Stomach (tissue), 8 donors: ENCODE measurements at regions not wholly inside any gene's neighbourhood (a gene's known extent, or its start where the extent isn't known, plus 50 kb on each side); places are given as distances from the start of the nearest gene placed in this dataset.
A peak's percentile ranks its signal among the peaks of the same experiment; 100 is the strongest.

Experiments used
- DNase-seq, 2 donors: peaks; one replicate each; pipeline versions ENCODE4 v3.0.0 to v3.0.0-alpha.2; 2013 to 2019
- H3K27ac ChIP-seq, 5 donors: fragments of 200-600 bp in 4 of 5; sonication (generic) in 4 of 5; one replicate each; pipeline ENCODE4 v1.5.1; 2013 to 2019; ENCODE audit warnings: mild to moderate bottlenecking in 1 of 5, moderate library complexity in 1 of 5
- H3K27me3 ChIP-seq, 3 donors: fragments of 200-600 bp; sonication (generic); one replicate each; pipeline ENCODE4 v1.5.1; 2017 to 2019; ENCODE audit warnings: mixed run types in 1 of 3
- H3K36me3 ChIP-seq, 4 donors: fragments of 200-600 bp; sonication (generic); 1 replicate in 3 of 4; 2 replicates in 1 of 4; pipeline ENCODE4 v1.5.1; 2016 to 2019
- H3K4me1 ChIP-seq, 4 donors: fragments of 200-600 bp; sonication (generic); one replicate each; pipeline ENCODE4 v1.5.1; 2016 to 2019
- H3K4me3 ChIP-seq, 4 donors: fragments of 200-600 bp; sonication (generic) in 3 of 4; one replicate each; pipeline ENCODE4 v1.5.1; 2016 to 2019; ENCODE audit warnings: mild to moderate bottlenecking in 1 of 4
- H3K9me3 ChIP-seq, 4 donors: fragments of 200-600 bp; sonication (generic); one replicate each; pipeline ENCODE4 v1.5.1; 2016 to 2019
- CTCF ChIP-seq, 7 experiments: fragments of 450-650 bp in 4 of 7; fragments of 200-600 bp in 3 of 7; sonication (generic) in 3 of 7; IDR thresholded peaks; one replicate each; pipeline ENCODE4 v1.5.1; 2016 to 2019; ENCODE audit warnings: antibody characterized with exemption in 7 of 7, control low read depth in 2 of 7, mild to moderate bottlenecking in 1 of 7
- EP300 ChIP-seq: sonication (generic); formaldehyde crosslinking; IDR thresholded peaks from one replicate; pipeline ENCODE4 v1.6.1; 2017; ENCODE audit warnings: antibody characterized with exemption
- POLR2A ChIP-seq, 4 donors: fragments of 450-650 bp; IDR thresholded peaks; one replicate each; pipeline ENCODE4 v1.6.1; 2016; ENCODE audit warnings: antibody characterized with exemption in 4 of 4, control low read depth in 2 of 4, mild to moderate bottlenecking in 1 of 4, moderate library complexity in 1 of 4
- POLR2AphosphoS5 ChIP-seq, 3 donors: sonication (generic); formaldehyde crosslinking; IDR thresholded peaks; one replicate each; pipeline ENCODE4 v1.6.1; 2016; ENCODE audit warnings: antibody characterized with exemption in 3 of 3
- WGBS, 5 donors: extraction: QIAGEN DNeasy Blood & Tissue Kit in 3 of 5; methylation state at CpG; one replicate each; pipeline versions ENCODE4 v1.1.5 to v1.1.7; 2013 to 2018; 5-methylcytosine and 5-hydroxymethylcytosine counted together
- intact Hi-C: fragments of 100-400 bp; cut with DNase I; formaldehyde crosslinking; loops from one replicate; pipeline ENCODE4 v1.15.1; 2023; ENCODE audit warnings: low total_unique reads
- donor health status: healthy with polysubstance abuse.
- donor health status: Bipolar disorder and iron deficiency.
- donor health status: healthy.

DNA sequence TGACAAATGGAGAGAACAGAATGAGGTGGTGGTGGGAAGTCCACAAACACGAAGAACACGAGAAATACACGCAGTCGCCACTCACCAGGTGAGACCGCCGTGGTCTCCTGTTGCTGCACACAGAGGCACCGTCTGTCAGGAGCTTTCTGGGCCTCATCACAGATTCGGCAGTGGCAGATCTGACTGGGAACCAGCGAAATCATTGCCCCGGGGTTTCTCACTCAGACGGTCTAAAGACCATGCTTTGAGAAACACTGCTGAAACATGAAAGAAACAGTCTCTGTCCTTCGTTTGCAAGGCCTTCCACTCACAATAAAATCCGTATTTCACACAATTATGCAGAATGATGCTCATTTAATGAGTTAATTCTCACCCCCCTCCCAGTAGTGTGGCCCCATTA lies 130.9 kb upstream of the AFDN start:
- 90 to 95% (median 94%) methylated on average over 13 of the region's 13 CpGs for WGBS, 5 donors

DNA sequence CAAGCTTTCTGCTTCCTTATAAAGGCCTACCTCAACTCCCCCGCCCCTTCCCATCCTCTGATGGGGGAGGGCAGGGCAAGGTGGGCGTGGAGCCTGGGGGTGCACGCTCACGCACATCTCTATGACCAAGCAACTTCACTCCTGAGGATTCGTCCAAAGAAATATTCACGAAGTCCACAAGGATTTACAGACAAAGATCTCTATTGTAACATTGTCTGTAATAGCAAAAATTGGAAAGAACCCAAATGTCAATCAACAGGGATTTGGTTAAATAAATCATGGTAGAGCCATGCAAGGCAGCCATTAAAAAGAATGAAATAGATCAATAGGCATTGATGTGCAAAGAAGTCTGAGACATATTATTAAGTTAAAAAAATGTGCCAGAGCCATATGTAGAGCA lies 130.4 kb upstream of the AFDN start:
- H3K27me3 ChIP-seq, result peaks cover 0 to 23% (median 0%) of the 10 kb centered on the region in 3 donors
- DNase-seq, result no peak
- H3K36me3 ChIP-seq, result no peaks in the 10 kb centered on the region
- WGBS, 5 donors, result 77 to 94% (median 88%) methylated on average over 6 of the region's 6 CpGs
- no peaks in the 10 kb centered on the region for H3K9me3 ChIP-seq
- H3K4me3 ChIP-seq, result no peak overlapping the region
- peaks cover 0 to 17% (median 3%) of the 10 kb centered on the region in 4 donors for H3K4me1 ChIP-seq
- intact Hi-C loops, result no loop called here
- H3K27ac ChIP-seq, result no peak overlapping the region
- TF ChIP-seq CTCF (IDR thresholded peaks at IDR 0.05) (no peak), POLR2AphosphoS5 (IDR thresholded peaks at IDR 0.05) (no peak), EP300 (no peak), POLR2A (IDR thresholded peaks at IDR 0.05) (no peak)

More for the DNA sequence above, 130.9 kb upstream of the AFDN start:
- no peak for DNase-seq
- no peak overlapping the region for H3K4me3 ChIP-seq
- H3K36me3 ChIP-seq, result no peaks in the 10 kb centered on the region
- H3K27me3 ChIP-seq, result peaks cover 0 to 23% (median 0%) of the 10 kb centered on the region in 3 donors
- H3K9me3 ChIP-seq, result no peaks in the 10 kb centered on the region
- no peak overlapping the region for H3K27ac ChIP-seq
- H3K4me1 ChIP-seq, result peaks cover 0 to 17% (median 3%) of the 10 kb centered on the region in 4 donors
- intact Hi-C loops, result no loop called here
- TF ChIP-seq CTCF (IDR thresholded peaks at IDR 0.05), result no peak
- TF ChIP-seq POLR2AphosphoS5 (IDR thresholded peaks at IDR 0.05), result no peak
- no peak for TF ChIP-seq EP300
- TF ChIP-seq POLR2A (IDR thresholded peaks at IDR 0.05), result no peak

- whole genome bisulfite sequencing, 5 donors, result 69 to 82% (median 79%) methylated on average over 11 of the region's 11 CpGs
- H3K27me3 ChIP-seq, result peaks cover 0 to 23% (median 0%) of the 10 kb centered on the region in 3 donors
- no peaks in the 10 kb centered on the region for H3K9me3 ChIP-seq
- H3K4me3 ChIP-seq, result no peak overlapping the region
- H3K36me3 ChIP-seq, result no peaks in the 10 kb centered on the region
- peaks cover 0 to 17% (median 3%) of the 10 kb centered on the region in 4 donors for H3K4me1 ChIP-seq
- no peak for DNase-seq
- TF ChIP-seq EP300 (no peak), POLR2A (IDR thresholded peaks at IDR 0.05) (no peak), CTCF (IDR thresholded peaks at IDR 0.05) (no peak), POLR2AphosphoS5 (IDR thresholded peaks at IDR 0.05) (no peak)
- no peak overlapping the region for H3K27ac ChIP-seq
- intact Hi-C loops, result no loop called here
These were observed 129.4 kb upstream of the AFDN start for GRCh38 chr6:167697316-167697715.

- no peaks in the 10 kb centered on the region for H3K36me3 ChIP-seq
- DNase-seq, result no peak
- peaks cover 0 to 17% (median 3%) of the 10 kb centered on the region in 4 donors for H3K4me1 ChIP-seq
- H3K27me3 ChIP-seq, result peaks cover 0 to 17% (median 0%) of the 10 kb centered on the region in 3 donors
- intact Hi-C loops, result no loop called here
- TF ChIP-seq POLR2A (IDR thresholded peaks at IDR 0.05), result no peak
- TF ChIP-seq CTCF (IDR thresholded peaks at IDR 0.05), result no peak
- no peak for TF ChIP-seq POLR2AphosphoS5 (IDR thresholded peaks at IDR 0.05)
- peak overlapping the region in 1 of 5 donors; percentile 80 for H3K27ac ChIP-seq
- WGBS, 5 donors, result 91 to 97% (median 95%) methylated on average over 9 to 12 of the region's 12 CpGs
- H3K4me3 ChIP-seq, result no peak overlapping the region
- H3K9me3 ChIP-seq, result no peaks in the 10 kb centered on the region
These were observed 128.2 kb upstream of the AFDN start for GRCh38 chr6:167698540-167698939.
